ENCODE measurements at regions not wholly inside any gene's neighbourhood (a gene's known extent, or its start where the extent isn't known, plus 50 kb on each side); places are given as distances from the start of the nearest gene placed in this dataset.

DNA sequence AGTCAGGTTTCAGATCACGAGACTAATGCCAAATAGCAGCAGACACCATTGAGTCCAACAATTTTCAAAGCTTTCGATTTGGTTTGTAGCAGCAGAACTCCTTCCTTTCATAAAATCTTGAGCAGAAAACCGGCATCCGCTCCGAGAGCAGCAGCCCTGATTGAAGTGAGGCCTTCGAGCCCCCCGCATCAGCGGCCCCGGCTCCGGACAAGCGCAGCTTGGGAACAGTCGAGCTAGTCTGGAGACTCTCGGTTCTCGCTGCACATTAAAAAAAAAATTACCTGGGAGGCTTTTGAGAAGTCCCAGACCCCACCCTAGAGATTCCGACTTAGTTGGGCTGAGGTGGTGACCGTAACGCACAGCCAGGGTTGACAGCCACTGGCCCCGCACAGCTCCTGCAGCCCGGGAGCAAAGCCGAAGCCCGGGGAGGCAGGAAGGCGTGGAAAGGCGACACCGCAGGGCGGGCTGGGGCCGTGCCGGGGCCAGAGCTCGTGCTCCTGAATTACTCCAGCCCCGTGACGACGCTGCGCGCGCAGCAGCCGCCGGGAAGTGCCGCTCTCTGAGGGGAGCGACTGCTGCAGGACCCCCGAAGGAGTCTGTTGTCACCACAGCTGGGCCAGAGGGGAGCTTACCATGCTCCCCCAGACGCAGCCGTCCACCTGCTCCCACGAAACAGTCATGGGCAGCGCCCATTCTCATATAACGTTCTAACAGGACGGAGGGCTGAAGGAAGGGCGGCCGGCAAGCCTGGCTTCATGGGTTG lies 57.8 kb downstream of the SPATA19 start:
- intact Hi-C loops (cut with DNase I) = no loop called here
- peak in 2 of 10 donors; percentile 77 to 86 for DNase-seq

GRCh38 chr11:133785795-133786340 lies 59.4 kb downstream of the SPATA19 start:
- intact Hi-C loops (cut with DNase I) = no loop called here
- no peak for DNase-seq

- DNase-seq = peak in 1 of 10 donors; percentile 53
- intact Hi-C loops (cut with DNase I) = no loop called here
Measured at GRCh38 chr11:133784359-133784758, 61.0 kb downstream of the SPATA19 start.

DNA sequence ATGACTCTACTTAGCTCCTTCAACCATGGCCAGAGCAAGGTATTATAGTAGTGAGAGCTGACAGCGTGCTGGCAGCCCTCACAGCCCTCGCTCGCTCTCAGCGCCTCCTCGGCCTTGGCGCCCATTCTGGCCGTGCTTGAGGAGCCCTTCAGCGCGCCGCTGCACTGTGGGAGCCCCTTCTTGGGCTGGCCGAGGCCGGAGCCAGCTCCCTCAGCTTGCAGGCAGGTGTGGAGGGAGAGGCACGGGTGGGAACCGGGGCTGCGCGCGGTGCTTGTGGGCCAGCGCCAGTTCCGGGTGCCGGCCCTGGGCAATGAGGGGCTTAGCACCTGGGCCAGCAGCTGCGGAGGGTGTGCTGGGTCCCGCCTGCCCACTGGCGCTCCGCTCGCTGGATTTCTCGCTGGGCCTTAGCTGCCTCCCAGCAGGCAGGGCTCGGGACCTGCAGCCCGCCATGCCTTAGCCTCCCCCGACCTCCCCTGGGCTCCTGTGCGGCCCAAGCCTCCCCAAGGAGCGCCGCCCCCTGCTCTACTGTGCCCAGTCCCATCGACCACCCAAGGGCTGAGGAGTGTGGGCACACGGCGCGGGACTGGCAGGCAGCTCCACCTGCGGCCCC lies 63.1 kb downstream of the SPATA19 start:
- peak in 1 of 10 donors; percentile 69 for DNase-seq
- intact Hi-C loops (cut with DNase I) = no loop called here

- intact Hi-C loops (cut with DNase I) = no loop called here
- peak in 7 of 10 donors; percentile 18 to 91 (median 63) for DNase-seq
Measured at GRCh38 chr11:133778161-133778560, 67.2 kb downstream of the SPATA19 start.

DNA sequence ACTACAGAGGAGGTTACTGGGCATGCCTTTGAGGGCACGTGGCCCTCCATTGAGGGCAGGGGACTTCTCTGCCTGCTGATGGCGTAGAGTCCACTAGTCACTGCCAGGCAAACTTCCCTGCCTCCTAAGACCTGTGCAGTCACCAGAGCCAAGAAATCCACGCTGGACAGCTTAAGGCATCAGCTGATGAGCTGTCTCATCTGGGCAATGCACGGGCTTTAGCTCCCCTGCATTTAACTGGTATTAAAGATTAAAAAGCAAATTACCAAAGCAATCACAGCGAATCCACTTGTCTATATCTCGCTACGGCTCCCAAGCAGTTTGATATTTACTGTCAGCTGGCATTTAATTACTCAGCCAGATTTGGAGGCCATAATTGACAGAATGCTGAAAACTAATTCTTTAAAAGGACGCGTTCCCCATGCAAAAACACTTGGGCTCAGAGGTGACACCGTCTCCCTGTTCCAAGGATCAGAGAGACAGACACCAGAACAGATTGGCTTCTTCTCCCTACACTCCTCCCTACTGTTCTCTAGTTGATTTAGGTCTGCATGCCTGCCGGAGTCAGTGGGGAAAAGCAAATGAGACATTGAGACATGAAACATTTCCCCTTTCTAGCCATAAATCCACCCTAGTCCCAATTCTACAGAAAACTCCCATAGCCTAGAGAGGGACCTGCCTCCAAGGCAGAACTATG lies 68.5 kb downstream of the SPATA19 start:
- no peak for DNase-seq
- intact Hi-C loops (cut with DNase I) = no loop called here

DNA sequence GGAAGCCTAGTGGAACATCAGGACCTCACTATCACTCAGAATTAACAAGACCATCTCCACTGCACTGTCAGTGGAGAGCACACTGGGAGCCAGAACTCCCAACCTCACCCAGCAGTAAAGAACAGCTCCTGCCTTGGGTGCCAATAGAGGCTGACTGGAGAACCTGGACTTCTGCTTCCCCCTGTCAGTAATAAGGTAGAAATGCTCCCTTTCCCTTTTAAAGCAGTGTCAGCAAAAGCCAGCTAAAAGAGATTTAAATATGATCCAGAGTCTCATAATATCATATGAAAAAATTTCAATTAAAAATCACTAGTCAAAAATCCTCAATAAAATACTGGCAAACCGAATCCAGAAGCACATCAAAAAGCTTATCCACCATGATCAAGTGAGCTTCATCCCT lies 82.8 kb downstream of the SPATA19 start:
- no peak for DNase-seq
- intact Hi-C loops (cut with DNase I) = no loop called here

- intact Hi-C loops (cut with DNase I) = no loop called here
- DNase-seq = no peak
Measured at GRCh38 chr11:133753150-133753549, 92.2 kb downstream of the SPATA19 start.

DNA sequence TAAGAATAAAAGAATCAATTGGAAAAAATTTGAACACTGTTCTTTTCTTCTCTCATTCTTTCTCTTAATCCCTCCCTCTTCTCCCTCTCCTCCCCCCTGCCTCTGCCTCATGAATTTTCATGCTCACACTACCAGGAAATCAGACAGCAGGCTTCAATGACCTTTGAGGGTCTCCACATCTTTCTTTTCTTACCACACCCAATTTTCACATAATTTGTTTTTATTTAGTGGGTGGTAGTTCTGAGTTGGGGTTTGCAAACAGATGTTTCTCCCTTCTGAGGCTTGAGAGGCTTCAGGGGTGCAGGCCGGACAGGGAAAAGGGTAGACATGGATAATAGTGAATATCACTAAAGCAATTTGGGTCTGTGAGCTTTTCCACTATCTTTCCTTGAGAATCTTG lies 95.5 kb downstream of the SPATA19 start:
- no peak for DNase-seq
- intact Hi-C loops (cut with DNase I) = no loop called here

GRCh38 chr11:133747409-133747808 lies 97.9 kb downstream of the SPATA19 start:
- intact Hi-C loops (cut with DNase I) = no loop called here
- peak in 2 of 10 donors; percentile 64 to 79 for DNase-seq

DNA sequence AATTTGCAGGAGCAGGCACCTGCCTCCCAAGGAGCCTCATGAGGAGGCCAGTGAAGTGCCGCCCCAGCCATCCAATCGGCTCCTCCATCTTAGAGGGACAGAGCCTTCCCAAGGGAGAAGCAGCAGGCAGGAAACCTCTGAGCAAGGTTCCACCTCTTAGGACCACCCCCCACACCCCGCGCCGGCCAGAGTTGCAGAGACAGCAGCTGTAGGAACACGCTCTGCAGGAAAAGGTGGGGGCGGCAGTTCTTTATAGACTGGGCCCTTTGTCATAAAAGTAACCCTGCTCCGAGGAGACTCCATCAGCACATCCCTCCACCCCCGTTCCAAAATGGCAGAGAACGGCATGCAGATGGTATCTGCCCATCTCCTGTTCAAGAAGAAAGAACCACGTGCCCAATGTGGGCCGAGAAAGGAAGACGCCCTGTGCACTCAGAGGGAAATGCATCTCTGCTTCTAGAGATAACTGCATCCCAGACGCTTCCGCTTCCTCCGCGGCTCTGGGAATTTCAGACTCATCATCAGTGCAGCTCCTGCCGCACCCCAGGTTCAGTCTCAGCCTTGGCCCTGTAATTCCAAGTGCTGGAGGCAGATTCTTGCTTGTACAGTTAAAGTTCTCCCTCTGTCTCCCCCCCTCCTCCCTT lies 98.5 kb downstream of the SPATA19 start:
- DNase-seq = peak in 6 of 10 donors; percentile 8 to 82 (median 50)
- intact Hi-C loops (cut with DNase I) = no loop called here

DNA sequence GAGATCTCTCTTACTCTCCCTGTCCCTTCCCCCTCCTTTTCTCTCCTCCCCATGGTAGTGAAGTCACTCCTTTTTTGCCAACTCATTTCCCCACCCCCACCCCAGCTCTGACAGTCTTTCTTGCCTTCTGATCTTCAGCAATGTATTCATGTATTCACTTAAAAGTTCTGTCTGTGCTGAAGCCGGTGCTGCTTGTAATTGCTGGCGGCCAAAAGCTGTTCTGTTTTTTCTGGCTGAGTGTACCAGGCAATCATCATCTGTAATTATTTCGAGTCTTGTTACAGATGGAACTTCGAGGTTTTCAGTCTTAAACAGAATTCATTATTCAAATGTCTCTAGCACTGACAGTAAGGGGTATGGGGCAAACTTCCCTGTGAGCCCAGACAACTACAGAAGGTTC lies 99.5 kb downstream of the SPATA19 start:
- DNase-seq = peak in 5 of 10 donors; percentile 14 to 82 (median 26)
- intact Hi-C loops (cut with DNase I) = no loop called here

GRCh38 chr11:133742353-133742752 lies 103.0 kb downstream of the SPATA19 start:
- intact Hi-C loops (cut with DNase I) = no loop called here
- DNase-seq = no peak

- intact Hi-C loops (cut with DNase I) = no loop called here
- no peak for DNase-seq
Measured at GRCh38 chr11:133740963-133741362, 104.3 kb downstream of the SPATA19 start.

DNA sequence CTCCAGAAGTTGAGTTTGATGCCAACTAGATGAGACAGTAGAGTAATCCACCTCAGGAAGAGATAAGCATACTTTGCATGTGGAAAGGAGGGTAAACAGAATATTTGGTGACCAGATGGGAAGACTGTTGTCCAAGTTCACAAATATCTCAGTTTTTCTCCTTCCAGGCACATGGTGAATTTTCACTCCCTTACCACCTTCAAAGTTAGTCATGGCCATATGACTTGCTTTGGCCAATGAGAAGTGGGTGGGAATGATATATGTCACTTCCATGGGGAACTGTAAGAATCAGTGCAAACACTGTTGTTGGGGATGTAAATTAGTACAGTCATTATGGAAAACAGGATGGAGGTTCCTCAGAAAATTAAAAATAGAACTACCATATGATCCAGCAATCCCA lies 105.8 kb downstream of the SPATA19 start:
- intact Hi-C loops (cut with DNase I) = no loop called here
- DNase-seq = no peak

DNA sequence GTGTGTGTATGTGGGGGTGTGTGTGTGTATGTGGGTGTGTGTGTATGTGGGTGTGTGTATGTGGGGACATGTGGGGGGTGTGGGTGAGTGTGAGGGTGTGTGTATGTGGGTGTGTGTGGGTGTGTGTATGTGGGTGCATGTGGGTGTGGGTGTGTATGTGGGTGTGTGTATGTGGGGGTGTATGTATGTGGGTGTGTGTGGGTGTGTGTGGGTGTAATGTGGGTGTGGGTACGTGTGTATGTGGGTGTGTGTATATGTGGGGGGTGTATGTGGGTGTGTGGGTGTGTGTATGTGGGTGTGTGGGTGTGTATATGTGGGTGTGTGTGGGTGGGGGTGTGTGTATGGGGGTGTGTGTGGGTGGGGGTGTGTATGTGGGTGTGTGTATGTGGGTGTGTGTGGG lies 106.7 kb downstream of the SPATA19 start:
- intact Hi-C loops (cut with DNase I) = no loop called here
- no peak for DNase-seq

- no peak for DNase-seq
- intact Hi-C loops (cut with DNase I) = no loop called here
Measured at GRCh38 chr11:133733631-133734030, 111.7 kb downstream of the SPATA19 start.

- DNase-seq = no peak
- intact Hi-C loops (cut with DNase I) = no loop called here
Measured at GRCh38 chr11:133732109-133732674, 113.1 kb downstream of the SPATA19 start.

GRCh38 chr11:133727774-133728173 lies 117.5 kb downstream of the SPATA19 start:
- no peak for DNase-seq

GRCh38 chr11:133726542-133726941 lies 118.8 kb downstream of the SPATA19 start:
- DNase-seq = no peak
- intact Hi-C loops (cut with DNase I) = no loop called here

More at GRCh38 chr11:133727774-133728173, 117.5 kb downstream of the SPATA19 start:
- intact Hi-C loops (cut with DNase I) = no loop called here
